ENCODE measurements at regions not wholly inside any gene's neighbourhood (a gene's known extent, or its start where the extent isn't known, plus 50 kb on each side); places are given as distances from the start of the nearest gene placed in this dataset.
"Not testable (repeated sequence)": the region's sequence is repeated elsewhere in the genome, so short reads cannot be mapped to it uniquely, and the experiment has no call there.

- no peak overlapping the region for H3K27ac ChIP-seq
- peaks cover 25% of the 10 kb centered on the region for H3K27me3 ChIP-seq
- no peaks in the 10 kb centered on the region for H3K4me1 ChIP-seq (ENCODE audit: low read depth)
- no peaks in the 10 kb centered on the region for H3K36me3 ChIP-seq
- TF ChIP-seq, protein P1, sequence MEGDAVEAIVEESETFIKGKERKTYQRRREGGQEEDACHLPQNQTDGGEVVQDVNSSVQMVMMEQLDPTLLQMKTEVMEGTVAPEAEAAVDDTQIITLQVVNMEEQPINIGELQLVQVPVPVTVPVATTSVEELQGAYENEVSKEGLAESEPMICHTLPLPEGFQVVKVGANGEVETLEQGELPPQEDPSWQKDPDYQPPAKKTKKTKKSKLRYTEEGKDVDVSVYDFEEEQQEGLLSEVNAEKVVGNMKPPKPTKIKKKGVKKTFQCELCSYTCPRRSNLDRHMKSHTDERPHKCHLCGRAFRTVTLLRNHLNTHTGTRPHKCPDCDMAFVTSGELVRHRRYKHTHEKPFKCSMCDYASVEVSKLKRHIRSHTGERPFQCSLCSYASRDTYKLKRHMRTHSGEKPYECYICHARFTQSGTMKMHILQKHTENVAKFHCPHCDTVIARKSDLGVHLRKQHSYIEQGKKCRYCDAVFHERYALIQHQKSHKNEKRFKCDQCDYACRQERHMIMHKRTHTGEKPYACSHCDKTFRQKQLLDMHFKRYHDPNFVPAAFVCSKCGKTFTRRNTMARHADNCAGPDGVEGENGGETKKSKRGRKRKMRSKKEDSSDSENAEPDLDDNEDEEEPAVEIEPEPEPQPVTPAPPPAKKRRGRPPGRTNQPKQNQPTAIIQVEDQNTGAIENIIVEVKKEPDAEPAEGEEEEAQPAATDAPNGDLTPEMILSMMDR (IDR thresholded peaks at IDR 0.05; ENCODE audit: low read depth, low read length): no peak
- no peaks in the 10 kb centered on the region for H3K9me3 ChIP-seq (ENCODE audit: low read depth)
- no peak overlapping the region for H3K4me3 ChIP-seq
- no peak for DNase-seq (ENCODE audit: low read depth in 1 of 2, low spot score in 1 of 2)
These were observed 56.1 kb downstream of the FEZF1 start for GRCh38 chr7:122248472-122248871.

GRCh38 chr7:122238729-122239128 is 65.8 kb downstream of the FEZF1 start:
- not testable (repeated sequence) for H3K36me3 ChIP-seq; H3K27me3 ChIP-seq; H3K9me3 ChIP-seq (ENCODE audit: low read depth); H3K27ac ChIP-seq; H3K4me3 ChIP-seq; DNase-seq (ENCODE audit: low read depth in 1 of 2, low spot score in 1 of 2); H3K4me1 ChIP-seq (ENCODE audit: low read depth)

DNA sequence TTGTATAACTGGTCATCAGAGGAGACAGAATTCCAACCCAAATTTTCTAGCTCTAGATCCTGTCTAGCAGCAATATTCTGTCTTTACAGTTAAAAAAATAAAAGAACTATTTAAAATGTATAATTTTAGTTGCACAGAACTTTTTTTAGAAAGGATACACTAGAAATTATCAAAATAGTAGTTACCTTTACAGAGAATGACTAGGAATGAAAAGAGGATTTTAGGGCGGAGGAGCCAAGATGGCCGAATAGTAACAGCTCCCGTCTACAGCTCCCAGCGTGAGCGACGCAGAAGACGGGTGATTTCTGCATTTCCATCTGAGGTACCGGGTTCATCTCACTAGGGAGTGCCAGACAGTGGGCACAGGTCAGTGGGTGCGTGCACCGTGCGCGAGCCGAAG is 66.3 kb downstream of the FEZF1 start:
- not testable (repeated sequence) for H3K4me1 ChIP-seq (ENCODE audit: low read depth); DNase-seq (ENCODE audit: low read depth in 1 of 2, low spot score in 1 of 2); H3K27ac ChIP-seq; H3K9me3 ChIP-seq (ENCODE audit: low read depth); H3K27me3 ChIP-seq; H3K36me3 ChIP-seq; H3K4me3 ChIP-seq

GRCh38 chr7:122225874-122226273 is 78.7 kb downstream of the FEZF1 start:
- H3K27ac ChIP-seq: no peak overlapping the region
- no peak overlapping the region for H3K4me3 ChIP-seq
- no peaks in the 10 kb centered on the region for H3K4me1 ChIP-seq (ENCODE audit: low read depth)
- DNase-seq (ENCODE audit: low read depth in 1 of 2, low spot score in 1 of 2): no peak
- no peaks in the 10 kb centered on the region for H3K27me3 ChIP-seq
- TF ChIP-seq, protein P1 (IDR thresholded peaks at IDR 0.05; ENCODE audit: low read depth, low read length): no peak
- no peaks in the 10 kb centered on the region for H3K36me3 ChIP-seq
- H3K9me3 ChIP-seq (ENCODE audit: low read depth): no peaks in the 10 kb centered on the region

GRCh38 chr7:122219253-122219865 is 75.3 kb upstream of the AASS start:
- Histone ChIP-seq H3K9me3 (ENCODE audit: low read depth) (no peaks in the 10 kb centered on the region), H3K4me1 (ENCODE audit: low read depth) (no peaks in the 10 kb centered on the region), H3K27ac (no peak overlapping the region), H3K36me3 (no peaks in the 10 kb centered on the region), H3K4me3 (no peak overlapping the region), H3K27me3 (no peaks in the 10 kb centered on the region)
- TF ChIP-seq, protein P1 (IDR thresholded peaks at IDR 0.05; ENCODE audit: low read depth, low read length): peak; percentile 68
- peak; percentile 32 to 41 for DNase-seq (ENCODE audit: low read depth in 1 of 2, low spot score in 1 of 2)

GRCh38 chr7:122217125-122217524 is 73.1 kb upstream of the AASS start:
- Histone ChIP-seq H3K36me3 (no peaks in the 10 kb centered on the region), H3K27me3 (no peaks in the 10 kb centered on the region), H3K27ac (no peak overlapping the region), H3K9me3 (ENCODE audit: low read depth) (no peaks in the 10 kb centered on the region), H3K4me3 (no peak overlapping the region), H3K4me1 (ENCODE audit: low read depth) (no peaks in the 10 kb centered on the region)
- TF ChIP-seq, protein P1 (IDR thresholded peaks at IDR 0.05; ENCODE audit: low read depth, low read length): no peak
- DNase-seq (ENCODE audit: low read depth in 1 of 2, low spot score in 1 of 2): peak in 1 of 2 donors; percentile 5

GRCh38 chr7:122212754-122213153 is 68.7 kb upstream of the AASS start:
- DNase-seq (ENCODE audit: low read depth in 1 of 2, low spot score in 1 of 2): no peak
- H3K9me3 ChIP-seq (ENCODE audit: low read depth): no peaks in the 10 kb centered on the region
- no peak overlapping the region for H3K4me3 ChIP-seq
- H3K27me3 ChIP-seq: no peaks in the 10 kb centered on the region
- H3K36me3 ChIP-seq: no peaks in the 10 kb centered on the region
- no peak overlapping the region for H3K27ac ChIP-seq
- H3K4me1 ChIP-seq (ENCODE audit: low read depth): no peaks in the 10 kb centered on the region
- TF ChIP-seq, protein P1 (IDR thresholded peaks at IDR 0.05; ENCODE audit: low read depth, low read length): no peak
